GM12875 (cell line): ENCODE measurements at regions not wholly inside any gene's neighbourhood (a gene's known extent, or its start where the extent isn't known, plus 50 kb on each side); places are given as distances from the start of the nearest gene placed in this dataset.

Experiments used
- H3K4me3 ChIP-seq: one replicate; pipeline ENCODE4 v1.5.1; 2011; ENCODE audit warnings: low read depth, low read length, control low read depth
- TF ChIP-seq, protein P1 (sequence below): IDR thresholded peaks from 2 replicates; pipeline ENCODE4 v1.5.1; 2011; ENCODE audit warnings: low read depth, mild to moderate bottlenecking, control low read depth, inconsistent platforms, low read length, moderate library complexity, borderline replicate concordance; ENCODE audit not compliant: insufficient read depth

DNA sequence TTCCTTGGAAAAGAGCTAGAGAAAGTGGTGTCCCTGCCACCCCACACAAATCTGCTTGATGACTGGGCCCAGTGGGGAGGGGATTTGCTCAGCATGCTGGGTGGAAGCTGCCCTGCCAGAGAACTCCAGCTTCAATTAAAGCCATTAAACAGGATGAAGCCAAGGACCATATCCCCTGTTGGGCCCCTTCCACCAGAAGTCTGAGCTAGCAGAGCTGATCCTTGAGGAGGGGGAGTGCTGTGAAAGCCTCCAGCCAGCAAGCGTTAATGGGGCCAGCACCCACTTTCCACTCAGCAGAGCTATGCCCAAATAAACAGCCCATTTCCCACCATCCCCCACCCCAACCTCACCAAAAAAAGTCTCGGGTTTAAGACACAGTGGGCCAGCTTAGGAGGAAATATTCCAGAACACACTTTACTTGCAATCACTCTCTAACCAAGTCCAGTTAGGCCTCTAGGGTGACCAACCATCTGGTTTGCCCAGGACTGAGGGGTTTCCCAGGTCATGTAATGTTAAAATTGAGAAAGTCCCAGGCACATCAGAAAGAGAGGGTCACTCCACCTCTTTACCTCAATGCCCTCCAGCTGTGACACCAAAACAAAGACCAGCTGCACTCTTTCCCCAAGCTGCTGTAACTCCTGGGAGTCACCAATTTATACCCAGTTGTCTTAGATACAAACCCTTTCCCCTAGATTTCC is 132.3 kb downstream of the FOXI3 start:
- TF ChIP-seq, protein P1, sequence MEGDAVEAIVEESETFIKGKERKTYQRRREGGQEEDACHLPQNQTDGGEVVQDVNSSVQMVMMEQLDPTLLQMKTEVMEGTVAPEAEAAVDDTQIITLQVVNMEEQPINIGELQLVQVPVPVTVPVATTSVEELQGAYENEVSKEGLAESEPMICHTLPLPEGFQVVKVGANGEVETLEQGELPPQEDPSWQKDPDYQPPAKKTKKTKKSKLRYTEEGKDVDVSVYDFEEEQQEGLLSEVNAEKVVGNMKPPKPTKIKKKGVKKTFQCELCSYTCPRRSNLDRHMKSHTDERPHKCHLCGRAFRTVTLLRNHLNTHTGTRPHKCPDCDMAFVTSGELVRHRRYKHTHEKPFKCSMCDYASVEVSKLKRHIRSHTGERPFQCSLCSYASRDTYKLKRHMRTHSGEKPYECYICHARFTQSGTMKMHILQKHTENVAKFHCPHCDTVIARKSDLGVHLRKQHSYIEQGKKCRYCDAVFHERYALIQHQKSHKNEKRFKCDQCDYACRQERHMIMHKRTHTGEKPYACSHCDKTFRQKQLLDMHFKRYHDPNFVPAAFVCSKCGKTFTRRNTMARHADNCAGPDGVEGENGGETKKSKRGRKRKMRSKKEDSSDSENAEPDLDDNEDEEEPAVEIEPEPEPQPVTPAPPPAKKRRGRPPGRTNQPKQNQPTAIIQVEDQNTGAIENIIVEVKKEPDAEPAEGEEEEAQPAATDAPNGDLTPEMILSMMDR: no peak
- H3K4me3 ChIP-seq: no peak overlapping the region

DNA sequence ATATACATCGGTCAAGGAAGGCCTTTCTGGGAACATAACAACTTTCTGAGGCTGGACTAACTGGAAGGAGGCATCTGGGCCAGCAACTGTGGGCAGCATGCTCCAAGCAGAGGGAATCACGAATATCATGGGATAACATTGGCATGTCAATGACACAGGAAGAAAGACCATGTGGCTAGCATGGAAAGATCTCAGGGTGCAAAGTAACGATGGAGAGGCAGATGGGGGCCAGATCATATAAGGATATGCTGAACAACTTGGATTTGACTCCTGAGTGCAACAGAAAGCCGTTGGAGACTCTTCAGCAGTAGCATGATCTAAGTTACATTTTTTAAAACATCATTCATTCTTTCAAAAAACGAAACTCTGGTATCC is 133.6 kb downstream of the FOXI3 start:
- no peak overlapping the region for H3K4me3 ChIP-seq
- TF ChIP-seq, protein P1: no peak

DNA sequence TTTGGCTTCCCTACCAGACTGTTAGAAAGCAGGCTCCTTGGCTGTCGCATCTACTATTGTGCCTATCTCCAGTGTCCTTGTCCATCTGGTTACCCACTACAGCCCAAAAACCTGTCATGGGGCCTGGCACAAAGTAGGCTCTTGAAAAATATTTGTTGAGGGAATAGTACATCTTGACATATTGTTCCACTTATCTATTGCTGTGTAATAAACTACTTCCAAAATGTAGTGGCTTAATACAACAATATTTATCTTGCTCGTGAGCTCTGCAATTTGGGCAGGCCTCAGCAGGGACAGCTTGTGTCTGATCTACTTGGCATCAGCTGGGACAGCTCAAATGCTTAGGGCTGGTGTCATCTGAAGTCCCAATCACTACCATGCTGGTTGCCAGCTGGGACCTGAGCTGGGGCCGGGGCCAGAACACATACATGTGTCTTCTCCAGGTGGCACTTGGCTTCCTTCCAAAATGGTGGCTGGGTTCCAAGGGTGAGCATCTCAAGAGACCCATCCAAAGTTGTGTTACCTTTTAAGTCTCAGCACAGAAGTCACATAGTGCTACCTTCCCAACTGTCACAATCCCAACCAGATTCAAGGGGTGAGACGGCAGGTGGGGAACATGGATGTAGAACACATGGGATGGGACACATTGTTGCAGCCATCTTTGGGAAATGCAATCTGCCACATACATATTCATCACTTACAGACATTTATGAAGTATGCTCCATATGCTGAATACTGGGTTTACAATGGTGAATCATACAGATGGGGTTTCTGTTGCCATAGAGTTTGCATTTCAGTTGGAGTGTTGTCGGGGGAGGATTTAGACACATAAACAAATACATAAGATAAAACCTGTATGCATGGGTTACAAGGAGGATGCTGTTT is 134.2 kb downstream of the FOXI3 start:
- no peak overlapping the region for H3K4me3 ChIP-seq
- TF ChIP-seq, protein P1: no peak

DNA sequence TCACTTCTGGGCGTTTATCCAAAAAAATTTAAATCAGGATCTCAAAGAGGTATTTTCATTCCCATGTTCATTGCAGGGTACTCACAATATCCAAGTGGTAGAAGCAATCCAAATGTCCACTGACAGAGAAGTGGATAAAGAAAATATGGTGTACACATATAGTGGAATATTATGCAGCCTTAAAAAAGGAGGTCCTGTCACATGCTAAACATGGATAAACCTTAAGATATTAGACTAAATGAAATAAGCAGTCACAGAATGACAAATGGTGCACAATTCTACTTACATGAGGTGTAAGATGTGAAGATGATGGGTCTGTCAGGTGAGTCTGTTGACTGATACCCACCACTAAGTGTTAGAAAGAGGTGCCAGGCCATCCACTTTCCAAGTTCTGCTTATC is 140.6 kb downstream of the THNSL2 start:
- H3K4me3 ChIP-seq: no peak overlapping the region
- TF ChIP-seq, protein P1: no peak

DNA sequence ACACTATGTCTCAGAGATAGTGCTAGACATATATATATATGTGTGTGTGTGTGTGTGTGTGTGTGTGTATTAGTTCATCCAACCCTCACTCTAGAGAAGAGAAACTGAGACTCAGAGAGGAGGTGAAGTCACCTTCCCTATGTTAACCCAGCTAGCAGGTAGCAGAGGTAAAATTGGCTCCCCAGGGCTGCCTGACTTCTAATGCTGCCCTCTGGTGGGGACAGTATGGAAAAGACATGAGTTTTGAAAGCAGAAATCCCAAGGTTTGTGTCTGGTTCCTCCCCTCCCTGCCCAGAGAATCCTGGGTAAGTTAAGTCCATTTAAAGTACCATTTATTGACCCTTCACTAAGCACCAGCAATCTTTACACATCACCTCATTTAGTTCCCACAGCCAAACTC is 137.7 kb downstream of the THNSL2 start:
- TF ChIP-seq, protein P1: peak; percentile 59; the same call in 1 of the 2 replicates
- no peak overlapping the region for H3K4me3 ChIP-seq

DNA sequence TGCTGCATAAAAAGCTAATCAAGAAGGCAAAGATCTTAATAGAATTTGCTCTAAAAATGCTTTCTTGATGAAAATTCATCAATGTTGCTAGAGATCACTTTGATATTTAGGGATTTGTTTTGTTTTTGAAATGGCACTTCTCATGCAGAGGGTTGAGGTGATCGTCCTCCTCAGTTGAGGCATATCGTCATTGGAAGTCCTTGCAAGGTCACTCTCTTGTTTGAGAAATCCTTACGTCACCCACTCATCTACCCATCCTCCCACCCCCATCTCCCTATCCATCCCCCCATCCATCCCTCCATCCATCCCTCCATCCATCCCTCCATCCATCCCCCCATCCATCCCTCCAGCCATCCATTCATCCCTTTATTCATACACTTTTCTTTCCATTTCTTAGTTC is 133.7 kb downstream of the THNSL2 start:
- no peak overlapping the region for H3K4me3 ChIP-seq
- TF ChIP-seq, protein P1: no peak
